ENCODE measurements at regions not wholly inside any gene's neighbourhood (a gene's known extent, or its start where the extent isn't known, plus 50 kb on each side); places are given as distances from the start of the nearest gene placed in this dataset.

DNA sequence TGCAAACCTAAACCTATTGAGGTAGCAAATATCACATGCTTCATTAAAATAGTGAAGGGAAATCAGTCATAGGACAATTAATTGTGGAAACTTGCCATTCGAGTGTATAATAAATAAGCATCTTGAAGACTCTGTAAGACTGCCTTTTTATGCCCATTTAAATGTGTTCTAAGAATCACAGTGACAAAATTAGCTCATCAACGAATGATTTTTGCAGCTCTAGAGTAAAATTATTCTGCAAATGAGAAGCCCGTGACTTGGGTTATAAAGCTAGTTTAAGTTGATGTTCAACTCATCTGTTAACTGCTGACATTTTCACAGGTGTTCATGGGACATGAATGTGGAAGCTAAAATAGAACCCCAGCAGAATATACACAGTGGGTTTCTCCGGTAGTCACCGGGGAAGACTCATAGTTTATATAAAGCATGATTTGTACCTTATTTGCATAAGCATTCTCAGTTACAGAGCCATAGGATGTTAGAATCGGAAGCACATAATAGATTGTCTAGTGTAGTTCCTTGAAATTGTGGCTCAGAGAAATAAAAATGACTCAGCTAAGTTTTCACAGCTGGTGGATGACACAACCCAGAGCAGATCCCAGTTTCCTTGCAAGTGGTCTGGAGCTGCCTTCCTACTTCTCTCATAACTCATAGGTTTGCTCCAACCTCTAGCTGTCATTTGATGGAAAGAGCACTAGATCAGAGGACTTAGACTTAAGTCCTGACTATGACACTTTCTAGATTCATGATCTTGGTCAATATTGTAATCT lies 107.3 kb downstream of the UCHL5 start:
- Mint-ChIP-seq H3K36me3 (ENCODE audit: insufficient read depth, unreplicated experiment) (no peaks in the 10 kb centered on the region), H3K4me1 (ENCODE audit: low read depth, unreplicated experiment) (no peaks in the 10 kb centered on the region), H3K27ac (ENCODE audit: unreplicated experiment) (no peak overlapping the region), H3K9me3 (ENCODE audit: low read depth, unreplicated experiment) (no peaks in the 10 kb centered on the region), H3K4me3 (ENCODE audit: low read depth, unreplicated experiment) (no peak overlapping the region), H3K27me3 (ENCODE audit: unreplicated experiment) (no peaks in the 10 kb centered on the region)
- no peak for DNase-seq
- TF ChIP-seq, protein P1, sequence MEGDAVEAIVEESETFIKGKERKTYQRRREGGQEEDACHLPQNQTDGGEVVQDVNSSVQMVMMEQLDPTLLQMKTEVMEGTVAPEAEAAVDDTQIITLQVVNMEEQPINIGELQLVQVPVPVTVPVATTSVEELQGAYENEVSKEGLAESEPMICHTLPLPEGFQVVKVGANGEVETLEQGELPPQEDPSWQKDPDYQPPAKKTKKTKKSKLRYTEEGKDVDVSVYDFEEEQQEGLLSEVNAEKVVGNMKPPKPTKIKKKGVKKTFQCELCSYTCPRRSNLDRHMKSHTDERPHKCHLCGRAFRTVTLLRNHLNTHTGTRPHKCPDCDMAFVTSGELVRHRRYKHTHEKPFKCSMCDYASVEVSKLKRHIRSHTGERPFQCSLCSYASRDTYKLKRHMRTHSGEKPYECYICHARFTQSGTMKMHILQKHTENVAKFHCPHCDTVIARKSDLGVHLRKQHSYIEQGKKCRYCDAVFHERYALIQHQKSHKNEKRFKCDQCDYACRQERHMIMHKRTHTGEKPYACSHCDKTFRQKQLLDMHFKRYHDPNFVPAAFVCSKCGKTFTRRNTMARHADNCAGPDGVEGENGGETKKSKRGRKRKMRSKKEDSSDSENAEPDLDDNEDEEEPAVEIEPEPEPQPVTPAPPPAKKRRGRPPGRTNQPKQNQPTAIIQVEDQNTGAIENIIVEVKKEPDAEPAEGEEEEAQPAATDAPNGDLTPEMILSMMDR (IDR thresholded peaks at IDR 0.05; ENCODE audit: unreplicated experiment): no peak
- CTCF ChIA-PET: interaction anchor here (1.5 kb wide), 1 partner anchor 12 kb away, joined by 3 read pairs; no protein-coding TSS in a partner anchor
- intact Hi-C loops (cut with micrococcal nuclease; ENCODE audit: unreplicated experiment): no loop called here
- no TSS peak for BruUV-seq (replicated peaks)

DNA sequence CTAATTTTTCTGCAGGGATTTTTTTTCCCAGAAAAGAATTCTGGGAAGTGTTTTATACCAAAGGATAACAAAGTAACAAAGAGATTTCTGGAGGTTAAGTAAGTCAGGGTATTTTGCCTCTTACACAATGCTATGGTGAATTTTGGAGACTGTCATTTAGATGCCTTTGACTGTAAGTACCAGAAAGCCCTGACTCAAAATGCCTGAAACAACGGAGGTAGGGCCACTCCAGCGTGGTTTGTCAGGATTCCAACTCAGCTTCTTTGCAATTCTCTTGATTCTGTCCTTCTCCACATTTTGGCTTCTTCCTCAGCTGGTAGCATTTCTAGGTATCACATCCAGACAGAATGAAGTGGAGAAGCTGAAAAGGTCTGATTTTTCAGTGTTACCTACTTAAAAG lies 106.5 kb downstream of the UCHL5 start:
- Mint-ChIP-seq H3K4me1 (ENCODE audit: low read depth, unreplicated experiment) (no peaks in the 10 kb centered on the region), H3K27ac (ENCODE audit: unreplicated experiment) (no peak overlapping the region), H3K4me3 (ENCODE audit: low read depth, unreplicated experiment) (no peak overlapping the region), H3K36me3 (ENCODE audit: insufficient read depth, unreplicated experiment) (no peaks in the 10 kb centered on the region), H3K27me3 (ENCODE audit: unreplicated experiment) (no peaks in the 10 kb centered on the region), H3K9me3 (ENCODE audit: low read depth, unreplicated experiment) (no peaks in the 10 kb centered on the region)
- CTCF ChIA-PET: no interaction called here
- no peak for DNase-seq
- intact Hi-C loops (cut with micrococcal nuclease; ENCODE audit: unreplicated experiment): no loop called here
- BruUV-seq (replicated peaks): no TSS peak
- TF ChIP-seq, protein P1 (IDR thresholded peaks at IDR 0.05; ENCODE audit: unreplicated experiment): no peak

DNA sequence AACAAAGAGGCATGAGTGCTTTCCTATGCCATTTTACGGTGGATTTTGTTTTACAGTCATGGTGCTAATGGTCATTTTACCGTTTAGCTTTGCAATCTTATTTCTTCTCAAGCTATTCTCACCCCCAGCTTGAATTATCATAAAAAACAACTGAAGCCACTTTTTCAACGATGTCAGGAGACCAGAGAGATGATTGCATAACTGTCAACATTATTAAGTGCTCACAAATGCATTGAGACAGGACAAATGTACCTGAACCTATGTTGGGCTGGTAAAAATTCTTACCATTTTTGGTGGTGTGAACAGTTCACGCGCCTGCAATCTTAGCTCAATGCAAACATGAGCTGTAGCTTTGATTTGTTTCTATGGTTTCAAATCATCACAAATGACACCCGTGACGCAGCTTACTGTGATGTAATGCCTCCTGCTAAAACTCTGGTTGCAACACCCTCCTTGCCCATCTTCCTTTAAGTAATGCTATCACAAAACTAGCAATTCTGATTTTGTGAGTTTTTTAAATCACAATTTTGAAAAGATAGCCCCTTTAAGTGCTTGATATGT lies 104.4 kb downstream of the UCHL5 start:
- no peaks in the 10 kb centered on the region for H3K9me3 Mint-ChIP-seq (ENCODE audit: low read depth, unreplicated experiment)
- H3K27me3 Mint-ChIP-seq (ENCODE audit: unreplicated experiment): no peaks in the 10 kb centered on the region
- intact Hi-C loops (cut with micrococcal nuclease; ENCODE audit: unreplicated experiment): loop anchor here (5.0 kb wide), 1 partner anchor 283 kb away; no protein-coding TSS in a partner anchor
- H3K4me3 Mint-ChIP-seq (ENCODE audit: low read depth, unreplicated experiment): no peak overlapping the region
- TF ChIP-seq, protein P1 (IDR thresholded peaks at IDR 0.05; ENCODE audit: unreplicated experiment): no peak
- CTCF ChIA-PET: interaction anchor here (0.9 to 1.4 kb wide), 2 partner anchors 19 to 51 kb away, joined by 3 read pairs; no protein-coding TSS in a partner anchor
- H3K27ac Mint-ChIP-seq (ENCODE audit: unreplicated experiment): no peak overlapping the region
- H3K36me3 Mint-ChIP-seq (ENCODE audit: insufficient read depth, unreplicated experiment): no peaks in the 10 kb centered on the region
- no TSS peak for BruUV-seq (replicated peaks)
- no peaks in the 10 kb centered on the region for H3K4me1 Mint-ChIP-seq (ENCODE audit: low read depth, unreplicated experiment)
- no peak for DNase-seq

DNA sequence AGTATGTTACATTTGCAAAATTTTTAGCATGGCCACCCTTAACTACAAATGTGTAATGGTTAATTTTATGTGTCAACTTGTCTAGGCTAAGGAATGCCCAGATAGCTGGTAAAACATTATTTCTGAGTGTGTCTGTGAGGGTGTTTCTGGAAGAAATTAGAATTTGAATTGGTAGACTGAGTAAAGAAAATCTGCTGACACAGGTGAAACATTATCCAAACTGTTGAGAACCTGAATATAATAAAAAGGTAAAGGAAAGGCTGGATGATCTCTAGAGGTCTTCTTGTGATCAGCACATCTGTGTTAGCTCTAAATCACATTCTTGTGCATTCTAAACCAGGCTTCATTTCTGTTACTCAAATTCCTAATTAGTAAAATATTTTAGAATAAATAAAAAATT lies 100.8 kb downstream of the UCHL5 start:
- Mint-ChIP-seq H3K4me1 (ENCODE audit: low read depth, unreplicated experiment) (no peaks in the 10 kb centered on the region), H3K36me3 (ENCODE audit: insufficient read depth, unreplicated experiment) (no peaks in the 10 kb centered on the region), H3K27me3 (ENCODE audit: unreplicated experiment) (no peaks in the 10 kb centered on the region), H3K27ac (ENCODE audit: unreplicated experiment) (no peak overlapping the region), H3K9me3 (ENCODE audit: low read depth, unreplicated experiment) (no peaks in the 10 kb centered on the region), H3K4me3 (ENCODE audit: low read depth, unreplicated experiment) (no peak overlapping the region)
- intact Hi-C loops (cut with micrococcal nuclease; ENCODE audit: unreplicated experiment): loop anchor here (5.0 kb wide), 1 partner anchor 279 kb away; no protein-coding TSS in a partner anchor
- no TSS peak for BruUV-seq (replicated peaks)
- TF ChIP-seq, protein P1 (IDR thresholded peaks at IDR 0.05; ENCODE audit: unreplicated experiment): no peak
- CTCF ChIA-PET: no interaction called here
- DNase-seq: no peak
